Neural cell (in vitro differentiated cells): ENCODE measurements at regions not wholly inside any gene's neighbourhood (a gene's known extent, or its start where the extent isn't known, plus 50 kb on each side); places are given as distances from the start of the nearest gene placed in this dataset.

ENCODE experiments used
- EP300 ChIP-seq: fragments of 450-650 bp; conservative IDR thresholded peaks from 2 replicates; pipeline ENCODE4 v1.6.1; 2014; ENCODE audit warnings: antibody characterized with exemption, mild to moderate bottlenecking, moderate library complexity; ENCODE audit not compliant: poor library complexity, severe bottlenecking
- EZH2 ChIP-seq: fragments of 200-600, 300-800 bp; shearing (Covaris generic), sonication (generic); IDR thresholded peaks from 2 replicates; pipeline ENCODE4 v1.6.1; 2014; ENCODE audit warnings: antibody characterized with exemption, low read length, borderline replicate concordance, mild to moderate bottlenecking; ENCODE audit not compliant: insufficient read depth, poor library complexity, severe bottlenecking
- MXI1 ChIP-seq: fragments of 450-650 bp; conservative IDR thresholded peaks from 2 replicates; pipeline ENCODE4 v1.6.1; 2014; ENCODE audit warnings: antibody characterized with exemption, mild to moderate bottlenecking; ENCODE audit not compliant: poor library complexity, severe bottlenecking
- POLR2AphosphoS5 ChIP-seq: IDR thresholded peaks from 2 replicates; pipeline ENCODE4 v1.6.1; 2012
- RAD21 ChIP-seq: fragments of 450-650 bp; conservative IDR thresholded peaks from 2 replicates; pipeline ENCODE4 v1.6.1; 2014; ENCODE audit warnings: antibody characterized with exemption, mild to moderate bottlenecking, moderate library complexity
- SMC3 ChIP-seq: fragments of 450-650 bp; conservative IDR thresholded peaks from 2 replicates; pipeline ENCODE4 v1.6.1; 2014; ENCODE audit warnings: antibody characterized with exemption, mild to moderate bottlenecking, moderate library complexity; ENCODE audit not compliant: poor library complexity
- TAF1 ChIP-seq: IDR thresholded peaks from 2 replicates; pipeline ENCODE4 v1.6.1; 2012; ENCODE audit warnings: low read depth
- TF ChIP-seq, protein P1 (sequence below): fragments of 450-650 bp; IDR thresholded peaks from 2 replicates; pipeline ENCODE4 v1.5.1; 2014; ENCODE audit warnings: antibody characterized with exemption, mild to moderate bottlenecking, moderate library complexity; ENCODE audit not compliant: poor library complexity, severe bottlenecking
- TF ChIP-seq, protein P2 (sequence below): IDR thresholded peaks from 2 replicates; pipeline ENCODE4 v1.6.1; 2012; ENCODE audit warnings: borderline replicate concordance

DNA sequence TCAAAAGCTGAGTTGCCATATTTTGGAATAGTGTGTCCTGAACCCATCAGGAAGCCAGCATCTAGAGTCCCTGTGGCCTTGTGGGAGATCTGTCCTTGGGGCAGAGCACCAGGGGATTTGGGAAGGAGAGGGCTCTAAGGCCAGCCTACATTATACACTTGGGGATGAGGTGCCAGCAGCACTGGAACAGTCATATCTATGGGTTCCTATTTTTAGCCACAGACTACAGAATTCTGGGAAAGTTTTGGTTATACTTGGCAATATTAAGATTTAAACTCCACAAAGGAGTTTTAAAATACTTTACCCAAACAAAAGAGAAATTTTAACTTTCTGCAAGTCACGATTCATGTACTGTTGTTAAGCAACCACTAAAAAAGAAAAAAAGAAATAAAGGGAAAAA lies 405.7 kb upstream of the MMADHC start:
- TF ChIP-seq, protein P1, sequence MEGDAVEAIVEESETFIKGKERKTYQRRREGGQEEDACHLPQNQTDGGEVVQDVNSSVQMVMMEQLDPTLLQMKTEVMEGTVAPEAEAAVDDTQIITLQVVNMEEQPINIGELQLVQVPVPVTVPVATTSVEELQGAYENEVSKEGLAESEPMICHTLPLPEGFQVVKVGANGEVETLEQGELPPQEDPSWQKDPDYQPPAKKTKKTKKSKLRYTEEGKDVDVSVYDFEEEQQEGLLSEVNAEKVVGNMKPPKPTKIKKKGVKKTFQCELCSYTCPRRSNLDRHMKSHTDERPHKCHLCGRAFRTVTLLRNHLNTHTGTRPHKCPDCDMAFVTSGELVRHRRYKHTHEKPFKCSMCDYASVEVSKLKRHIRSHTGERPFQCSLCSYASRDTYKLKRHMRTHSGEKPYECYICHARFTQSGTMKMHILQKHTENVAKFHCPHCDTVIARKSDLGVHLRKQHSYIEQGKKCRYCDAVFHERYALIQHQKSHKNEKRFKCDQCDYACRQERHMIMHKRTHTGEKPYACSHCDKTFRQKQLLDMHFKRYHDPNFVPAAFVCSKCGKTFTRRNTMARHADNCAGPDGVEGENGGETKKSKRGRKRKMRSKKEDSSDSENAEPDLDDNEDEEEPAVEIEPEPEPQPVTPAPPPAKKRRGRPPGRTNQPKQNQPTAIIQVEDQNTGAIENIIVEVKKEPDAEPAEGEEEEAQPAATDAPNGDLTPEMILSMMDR = no peak
- no peak for TF ChIP-seq EZH2
- TF ChIP-seq SMC3 = no peak
- no peak for TF ChIP-seq MXI1
- TF ChIP-seq, protein P2, sequence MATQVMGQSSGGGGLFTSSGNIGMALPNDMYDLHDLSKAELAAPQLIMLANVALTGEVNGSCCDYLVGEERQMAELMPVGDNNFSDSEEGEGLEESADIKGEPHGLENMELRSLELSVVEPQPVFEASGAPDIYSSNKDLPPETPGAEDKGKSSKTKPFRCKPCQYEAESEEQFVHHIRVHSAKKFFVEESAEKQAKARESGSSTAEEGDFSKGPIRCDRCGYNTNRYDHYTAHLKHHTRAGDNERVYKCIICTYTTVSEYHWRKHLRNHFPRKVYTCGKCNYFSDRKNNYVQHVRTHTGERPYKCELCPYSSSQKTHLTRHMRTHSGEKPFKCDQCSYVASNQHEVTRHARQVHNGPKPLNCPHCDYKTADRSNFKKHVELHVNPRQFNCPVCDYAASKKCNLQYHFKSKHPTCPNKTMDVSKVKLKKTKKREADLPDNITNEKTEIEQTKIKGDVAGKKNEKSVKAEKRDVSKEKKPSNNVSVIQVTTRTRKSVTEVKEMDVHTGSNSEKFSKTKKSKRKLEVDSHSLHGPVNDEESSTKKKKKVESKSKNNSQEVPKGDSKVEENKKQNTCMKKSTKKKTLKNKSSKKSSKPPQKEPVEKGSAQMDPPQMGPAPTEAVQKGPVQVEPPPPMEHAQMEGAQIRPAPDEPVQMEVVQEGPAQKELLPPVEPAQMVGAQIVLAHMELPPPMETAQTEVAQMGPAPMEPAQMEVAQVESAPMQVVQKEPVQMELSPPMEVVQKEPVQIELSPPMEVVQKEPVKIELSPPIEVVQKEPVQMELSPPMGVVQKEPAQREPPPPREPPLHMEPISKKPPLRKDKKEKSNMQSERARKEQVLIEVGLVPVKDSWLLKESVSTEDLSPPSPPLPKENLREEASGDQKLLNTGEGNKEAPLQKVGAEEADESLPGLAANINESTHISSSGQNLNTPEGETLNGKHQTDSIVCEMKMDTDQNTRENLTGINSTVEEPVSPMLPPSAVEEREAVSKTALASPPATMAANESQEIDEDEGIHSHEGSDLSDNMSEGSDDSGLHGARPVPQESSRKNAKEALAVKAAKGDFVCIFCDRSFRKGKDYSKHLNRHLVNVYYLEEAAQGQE = no peak
- TF ChIP-seq POLR2AphosphoS5 = no peak
- no peak for TF ChIP-seq TAF1
- TF ChIP-seq EP300 = no peak
- no peak for TF ChIP-seq RAD21
